Thoracic aorta (tissue), 2 donors: ENCODE measurements at regions not wholly inside any gene's neighbourhood (a gene's known extent, or its start where the extent isn't known, plus 50 kb on each side); places are given as distances from the start of the nearest gene placed in this dataset.

Experiments
- ATAC-seq: fragments of 150-250 bp; one replicate; pipeline ENCODE4 v1.8.0; 2017; ENCODE audit warnings: low read depth; ENCODE audit not compliant: insufficient number of reproducible peaks, low FRiP score
- DNase-seq: peaks from one replicate; pipeline ENCODE4 v3.0.0-alpha.2; 2020; ENCODE audit warnings: low spot score
- H3K27ac ChIP-seq, 2 donors: fragments of 200-600 bp; sonication (generic); 1 replicate in 1 of 2; 2 replicates in 1 of 2; pipeline ENCODE4 v1.5.1; 2016; ENCODE audit warnings: mild to moderate bottlenecking in 2 of 2, moderate library complexity in 2 of 2
- H3K27me3 ChIP-seq: fragments of 200-600 bp; sonication (generic); replicated peaks from 2 replicates; pipeline ENCODE4 v1.6.0; 2016; ENCODE audit warnings: mild to moderate bottlenecking; ENCODE audit not compliant: insufficient read depth
- H3K36me3 ChIP-seq: fragments of 200-600 bp; sonication (generic); one replicate; pipeline ENCODE4 v1.5.1; 2016
- H3K4me1 ChIP-seq, 2 donors: fragments of 200-600 bp; sonication (generic); 1 replicate in 1 of 2; 2 replicates in 1 of 2; pipeline versions ENCODE4 v1.5.1 to v1.6.0; 2016; ENCODE audit warnings: low read depth in 2 of 2, mild to moderate bottlenecking in 1 of 2; ENCODE audit not compliant: control insufficient read depth in 1 of 2
- H3K4me3 ChIP-seq: fragments of 200-600 bp; sonication (generic); 2 replicates; pipeline ENCODE4 v1.5.1; 2016; ENCODE audit warnings: mild to moderate bottlenecking
- H3K9me3 ChIP-seq: fragments of 200-600 bp; sonication (generic); 2 replicates; pipeline ENCODE4 v1.5.1; 2016
- CTCF ChIP-seq: fragments of 200-600 bp; sonication (generic); IDR thresholded peaks from one replicate; pipeline ENCODE4 v1.5.1; 2019; ENCODE audit warnings: antibody characterized with exemption

GRCh38 chr3:118272991-118273390, 761.7 kb downstream of the IGSF11 start:
- no peaks in the 10 kb centered on the region for H3K36me3 ChIP-seq
- no peak overlapping the region for H3K27ac ChIP-seq
- ATAC-seq (no peak), DNase-seq (no peak)
- TF ChIP-seq CTCF = no peak
- no peaks in the 10 kb centered on the region for H3K9me3 ChIP-seq
- no peak overlapping the region for H3K4me3 ChIP-seq
- no peaks in the 10 kb centered on the region for H3K4me1 ChIP-seq
- H3K27me3 ChIP-seq = no peaks in the 10 kb centered on the region

DNA sequence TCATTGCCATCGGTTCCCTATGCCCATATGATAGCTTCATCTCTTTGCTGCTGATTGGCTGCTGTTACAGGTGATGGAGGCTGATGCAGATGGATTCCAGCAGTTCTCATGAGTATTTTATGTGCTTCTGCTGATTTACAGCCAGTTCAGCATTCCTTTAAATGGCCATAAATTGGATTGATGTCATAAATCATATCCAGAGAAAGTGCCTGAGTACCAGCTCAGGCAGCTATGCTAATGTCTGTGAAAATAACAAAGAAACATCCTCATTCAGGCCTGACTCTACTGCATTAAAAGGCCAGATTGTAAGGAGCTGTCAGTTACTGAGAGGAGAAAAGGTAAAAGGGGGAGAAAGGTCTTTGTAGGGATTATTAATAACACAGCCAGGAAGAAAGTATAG, 756.8 kb downstream of the IGSF11 start:
- Histone ChIP-seq H3K4me1 (no peaks in the 10 kb centered on the region), H3K9me3 (no peaks in the 10 kb centered on the region), H3K27ac (no peak overlapping the region), H3K27me3 (no peaks in the 10 kb centered on the region), H3K36me3 (no peaks in the 10 kb centered on the region), H3K4me3 (no peak overlapping the region)
- TF ChIP-seq CTCF = no peak
- DNase-seq = no peak
- ATAC-seq = no peak

- Histone ChIP-seq H3K27ac (no peak overlapping the region), H3K9me3 (no peaks in the 10 kb centered on the region), H3K36me3 (no peaks in the 10 kb centered on the region), H3K4me1 (no peaks in the 10 kb centered on the region), H3K27me3 (no peaks in the 10 kb centered on the region), H3K4me3 (no peak overlapping the region)
- TF ChIP-seq CTCF = no peak
- DNase-seq (no peak), ATAC-seq (no peak)
Measured at GRCh38 chr3:118292841-118293240, 741.8 kb downstream of the IGSF11 start.

GRCh38 chr3:118298133-118298532, 736.5 kb downstream of the IGSF11 start:
- no peak for TF ChIP-seq CTCF
- ATAC-seq = no peak
- no peak overlapping the region for H3K4me3 ChIP-seq
- H3K27me3 ChIP-seq = no peaks in the 10 kb centered on the region
- no peak for DNase-seq
- no peak overlapping the region for H3K27ac ChIP-seq
- H3K4me1 ChIP-seq = no peaks in the 10 kb centered on the region
- H3K36me3 ChIP-seq = no peaks in the 10 kb centered on the region
- no peaks in the 10 kb centered on the region for H3K9me3 ChIP-seq

DNA sequence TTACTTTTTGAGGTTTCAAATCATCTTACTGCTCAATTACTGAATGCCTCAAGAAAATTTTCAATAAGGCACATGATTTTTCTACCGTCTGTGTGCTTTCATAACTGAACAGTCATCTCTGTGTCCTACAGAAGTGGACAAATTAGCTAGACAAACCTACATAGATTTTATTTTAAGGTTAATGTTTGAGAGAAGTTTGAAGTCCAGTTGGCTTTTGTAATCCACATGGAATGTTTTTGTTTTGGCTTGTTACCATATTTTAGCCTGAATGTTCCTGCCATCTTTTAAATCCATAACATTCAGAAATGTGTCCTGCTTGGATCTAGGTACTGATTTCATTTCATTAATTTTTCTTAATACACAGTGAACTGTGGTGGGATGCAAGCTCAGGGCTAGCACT, 730.1 kb downstream of the IGSF11 start:
- TF ChIP-seq CTCF = no peak
- H3K4me1 ChIP-seq = no peaks in the 10 kb centered on the region
- no peaks in the 10 kb centered on the region for H3K27me3 ChIP-seq
- no peak overlapping the region for H3K4me3 ChIP-seq
- H3K9me3 ChIP-seq = no peaks in the 10 kb centered on the region
- no peak for DNase-seq
- ATAC-seq = no peak
- H3K27ac ChIP-seq = no peak overlapping the region
- H3K36me3 ChIP-seq = no peaks in the 10 kb centered on the region
